ENCODE measurements at regions not wholly inside any gene's neighbourhood (a gene's known extent, or its start where the extent isn't known, plus 50 kb on each side); places are given as distances from the start of the nearest gene placed in this dataset.
A peak's percentile ranks its signal among the peaks of the same experiment; 100 is the strongest.

DNA sequence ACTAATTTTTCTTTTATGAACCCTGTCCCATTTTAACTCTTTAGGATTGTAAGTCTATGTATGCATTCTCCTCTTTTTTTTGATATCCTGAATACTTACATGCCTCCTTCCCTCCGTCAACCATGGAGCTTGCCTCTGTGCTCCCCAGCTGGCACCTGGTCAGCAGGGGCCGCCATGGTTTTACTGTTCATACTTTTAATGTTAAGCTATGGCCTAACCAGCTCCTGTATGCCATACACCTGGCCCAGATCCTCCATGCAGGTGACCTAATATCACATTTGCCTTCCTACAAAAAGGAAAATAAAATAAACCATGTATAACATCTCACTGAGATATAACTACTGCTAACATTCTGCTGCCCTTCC is 283.1 kb upstream of the TRIB2 start:
- H3K27me3 ChIP-seq (ENCODE audit: control insufficient read depth, low read length), result no peaks in the 10 kb centered on the region

DNA sequence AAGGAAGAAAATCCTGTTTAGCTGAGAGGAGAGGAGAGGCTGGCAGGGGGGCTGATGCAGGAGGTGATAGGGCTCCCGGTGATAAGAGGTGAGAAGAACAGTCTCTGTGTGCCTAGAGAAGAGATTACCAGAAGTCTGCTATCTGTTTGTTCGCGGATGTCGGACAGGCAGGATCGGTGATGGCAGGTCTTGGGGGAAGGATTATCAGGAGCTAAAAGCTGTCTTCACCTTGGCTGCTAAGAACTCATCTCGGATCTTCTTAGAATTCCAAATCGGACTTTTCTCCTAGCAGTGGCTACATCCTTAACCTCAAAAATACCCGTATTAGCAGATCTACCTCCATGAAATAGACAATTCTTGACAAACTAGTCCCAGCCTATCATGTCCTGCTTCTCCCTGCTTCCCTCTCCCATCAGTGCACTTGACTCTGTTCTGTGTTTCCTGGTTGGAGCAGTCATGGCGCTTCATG is 282.1 kb upstream of the TRIB2 start:
- Histone ChIP-seq H3K27me3 (ENCODE audit: control insufficient read depth, low read length) (no peaks in the 10 kb centered on the region), H3K36me3 (ENCODE audit: control insufficient read depth, low read length) (no peaks in the 10 kb centered on the region), H3K4me3 (ENCODE audit: low read length) (no peak overlapping the region), H3K9me2 (replicated peaks; ENCODE audit: control insufficient read depth, low read length) (no peaks in the 10 kb centered on the region), H3F3A (ENCODE audit: control insufficient read depth, insufficient read depth) (no peaks in the 10 kb centered on the region), H4K20me1 (ENCODE audit: control insufficient read depth, insufficient read depth, low read depth, low read length) (no peaks in the 10 kb centered on the region), H3K27ac (ENCODE audit: low read depth, low read length) (no peak overlapping the region), H3K9me3 (ENCODE audit: control insufficient read depth, insufficient read depth, low read length) (no peaks in the 10 kb centered on the region), H3K4me1 (ENCODE audit: control insufficient read depth, low read length) (peaks cover 10% of the 10 kb centered on the region), H3K4me2 (ENCODE audit: low read length) (no peak overlapping the region), H3K79me2 (ENCODE audit: control insufficient read depth, low read length) (no peaks in the 10 kb centered on the region)
- TF ChIP-seq EZH2phosphoT487 (IDR thresholded peaks at IDR 0.05; ENCODE audit: borderline replicate concordance, low read length), result no peak
- TF ChIP-seq, protein P1, sequence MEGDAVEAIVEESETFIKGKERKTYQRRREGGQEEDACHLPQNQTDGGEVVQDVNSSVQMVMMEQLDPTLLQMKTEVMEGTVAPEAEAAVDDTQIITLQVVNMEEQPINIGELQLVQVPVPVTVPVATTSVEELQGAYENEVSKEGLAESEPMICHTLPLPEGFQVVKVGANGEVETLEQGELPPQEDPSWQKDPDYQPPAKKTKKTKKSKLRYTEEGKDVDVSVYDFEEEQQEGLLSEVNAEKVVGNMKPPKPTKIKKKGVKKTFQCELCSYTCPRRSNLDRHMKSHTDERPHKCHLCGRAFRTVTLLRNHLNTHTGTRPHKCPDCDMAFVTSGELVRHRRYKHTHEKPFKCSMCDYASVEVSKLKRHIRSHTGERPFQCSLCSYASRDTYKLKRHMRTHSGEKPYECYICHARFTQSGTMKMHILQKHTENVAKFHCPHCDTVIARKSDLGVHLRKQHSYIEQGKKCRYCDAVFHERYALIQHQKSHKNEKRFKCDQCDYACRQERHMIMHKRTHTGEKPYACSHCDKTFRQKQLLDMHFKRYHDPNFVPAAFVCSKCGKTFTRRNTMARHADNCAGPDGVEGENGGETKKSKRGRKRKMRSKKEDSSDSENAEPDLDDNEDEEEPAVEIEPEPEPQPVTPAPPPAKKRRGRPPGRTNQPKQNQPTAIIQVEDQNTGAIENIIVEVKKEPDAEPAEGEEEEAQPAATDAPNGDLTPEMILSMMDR (IDR thresholded peaks at IDR 0.05; ENCODE audit: low read depth, low read length, poor library complexity, severe bottlenecking), result no peak

More for the DNA sequence above, 283.1 kb upstream of the TRIB2 start:
- H3F3A ChIP-seq (ENCODE audit: control insufficient read depth, insufficient read depth), result no peaks in the 10 kb centered on the region
- no peak overlapping the region for H3K27ac ChIP-seq (ENCODE audit: low read depth, low read length)
- TF ChIP-seq, protein P1 (IDR thresholded peaks at IDR 0.05; ENCODE audit: low read depth, low read length, poor library complexity, severe bottlenecking), result no peak
- no peak for TF ChIP-seq EZH2phosphoT487 (IDR thresholded peaks at IDR 0.05; ENCODE audit: borderline replicate concordance, low read length)
- H3K4me1 ChIP-seq (ENCODE audit: control insufficient read depth, low read length), result peaks cover 10% of the 10 kb centered on the region
- no peaks in the 10 kb centered on the region for H3K36me3 ChIP-seq (ENCODE audit: control insufficient read depth, low read length)
- no peaks in the 10 kb centered on the region for H3K79me2 ChIP-seq (ENCODE audit: control insufficient read depth, low read length)
- no peaks in the 10 kb centered on the region for H4K20me1 ChIP-seq (ENCODE audit: control insufficient read depth, insufficient read depth, low read depth, low read length)
- no peaks in the 10 kb centered on the region for H3K9me2 ChIP-seq (replicated peaks; ENCODE audit: control insufficient read depth, low read length)
- H3K4me3 ChIP-seq (ENCODE audit: low read length), result no peak overlapping the region
- H3K9me3 ChIP-seq (ENCODE audit: control insufficient read depth, insufficient read depth, low read length), result no peaks in the 10 kb centered on the region
- H3K4me2 ChIP-seq (ENCODE audit: low read length), result no peak overlapping the region

DNA sequence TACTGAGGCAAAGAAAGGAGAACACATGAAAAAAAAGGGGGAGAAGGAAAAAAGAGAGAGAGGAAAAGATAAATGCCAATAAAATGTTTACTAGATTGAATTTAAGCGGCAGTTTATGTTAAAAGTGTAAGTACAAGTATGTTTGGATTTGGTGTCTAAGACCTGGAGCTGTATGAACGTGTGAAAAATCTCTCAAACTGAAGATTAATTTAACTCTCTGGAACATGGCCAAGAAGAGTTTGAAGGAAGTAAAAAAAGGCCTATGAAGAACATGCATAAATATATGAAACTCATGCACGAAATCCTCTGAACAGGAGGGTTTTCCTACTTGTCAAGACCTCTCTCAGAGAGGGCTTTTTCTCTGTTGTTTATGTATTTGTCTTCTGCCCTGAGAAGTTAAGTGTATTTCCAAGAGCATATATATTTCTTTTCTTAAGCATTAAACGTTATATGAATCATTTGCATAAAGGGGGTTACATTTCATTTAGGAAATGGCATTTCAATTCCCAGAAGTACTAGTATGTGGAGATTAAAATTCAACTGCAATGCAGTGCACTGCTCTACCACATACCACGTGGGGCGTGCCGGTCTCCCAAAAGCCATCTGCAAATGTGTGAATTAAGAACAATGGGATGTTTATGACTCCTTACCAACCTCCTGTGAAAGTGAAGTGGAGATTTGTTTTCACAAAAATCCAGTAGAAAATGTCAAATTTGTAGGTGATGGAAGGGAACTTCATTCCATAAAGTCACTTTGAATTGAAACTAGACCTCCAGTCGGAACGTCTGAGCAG is 281.1 kb upstream of the TRIB2 start:
- H3K27me3 ChIP-seq (ENCODE audit: control insufficient read depth, low read length), result no peaks in the 10 kb centered on the region
- H3K36me3 ChIP-seq (ENCODE audit: control insufficient read depth, low read length), result no peaks in the 10 kb centered on the region
- H3K4me2 ChIP-seq (ENCODE audit: low read length), result peak overlapping the region; percentile 29
- TF ChIP-seq, protein P1 (IDR thresholded peaks at IDR 0.05; ENCODE audit: low read depth, low read length, poor library complexity, severe bottlenecking), result no peak
- TF ChIP-seq EZH2phosphoT487 (IDR thresholded peaks at IDR 0.05; ENCODE audit: borderline replicate concordance, low read length), result no peak
- no peak overlapping the region for H3K4me3 ChIP-seq (ENCODE audit: low read length)
- no peaks in the 10 kb centered on the region for H3K9me2 ChIP-seq (replicated peaks; ENCODE audit: control insufficient read depth, low read length)
- no peaks in the 10 kb centered on the region for H3K9me3 ChIP-seq (ENCODE audit: control insufficient read depth, insufficient read depth, low read length)
- peaks cover 10% of the 10 kb centered on the region for H3K4me1 ChIP-seq (ENCODE audit: control insufficient read depth, low read length)
- H3K27ac ChIP-seq (ENCODE audit: low read depth, low read length), result no peak overlapping the region
- H3F3A ChIP-seq (ENCODE audit: control insufficient read depth, insufficient read depth), result no peaks in the 10 kb centered on the region
- no peaks in the 10 kb centered on the region for H3K79me2 ChIP-seq (ENCODE audit: control insufficient read depth, low read length)
- no peaks in the 10 kb centered on the region for H4K20me1 ChIP-seq (ENCODE audit: control insufficient read depth, insufficient read depth, low read depth, low read length)
